ENCODE measurements at regions not wholly inside any gene's neighbourhood (a gene's known extent, or its start where the extent isn't known, plus 50 kb on each side); places are given as distances from the start of the nearest gene placed in this dataset.

DNA sequence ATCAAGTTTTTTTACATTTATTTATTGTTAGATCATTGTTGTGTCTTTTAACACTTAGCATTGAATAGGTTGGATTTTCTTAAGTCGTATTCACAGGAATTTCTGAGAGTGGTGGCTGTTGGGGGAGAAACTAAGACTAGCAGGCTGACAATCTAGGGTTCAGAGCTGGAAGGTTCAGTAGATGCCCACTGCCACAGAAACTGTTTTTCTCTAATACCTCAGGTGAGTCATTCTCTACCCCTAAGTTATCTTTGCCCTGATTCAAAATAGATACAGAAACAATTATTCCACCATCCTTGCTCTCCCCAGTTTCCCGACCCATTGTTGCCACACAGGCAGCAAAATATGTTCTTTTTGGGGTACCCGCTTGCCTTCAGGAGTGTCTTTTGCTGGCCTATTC lies 870.8 kb upstream of the ID2 start:
- intact Hi-C loops (cut with DNase I): no loop called here
- Histone ChIP-seq H3K27ac (no peak overlapping the region), H3K27me3 (no peaks in the 10 kb centered on the region), H3K36me3 (no peaks in the 10 kb centered on the region), H3K4me1 (no peaks in the 10 kb centered on the region), H3K4me3 (no peak overlapping the region), H3K9me3 (no peaks in the 10 kb centered on the region)
- no peak for DNase-seq
- WGBS, 2 donors: 93 to 96% methylated on average over 3 of the region's 3 CpGs
- TF ChIP-seq POLR2A (IDR thresholded peaks at IDR 0.05) (no peak), EP300 (IDR thresholded peaks at IDR 0.05) (no peak), POLR2AphosphoS5 (IDR thresholded peaks at IDR 0.05) (no peak)
- TF ChIP-seq, protein P1, sequence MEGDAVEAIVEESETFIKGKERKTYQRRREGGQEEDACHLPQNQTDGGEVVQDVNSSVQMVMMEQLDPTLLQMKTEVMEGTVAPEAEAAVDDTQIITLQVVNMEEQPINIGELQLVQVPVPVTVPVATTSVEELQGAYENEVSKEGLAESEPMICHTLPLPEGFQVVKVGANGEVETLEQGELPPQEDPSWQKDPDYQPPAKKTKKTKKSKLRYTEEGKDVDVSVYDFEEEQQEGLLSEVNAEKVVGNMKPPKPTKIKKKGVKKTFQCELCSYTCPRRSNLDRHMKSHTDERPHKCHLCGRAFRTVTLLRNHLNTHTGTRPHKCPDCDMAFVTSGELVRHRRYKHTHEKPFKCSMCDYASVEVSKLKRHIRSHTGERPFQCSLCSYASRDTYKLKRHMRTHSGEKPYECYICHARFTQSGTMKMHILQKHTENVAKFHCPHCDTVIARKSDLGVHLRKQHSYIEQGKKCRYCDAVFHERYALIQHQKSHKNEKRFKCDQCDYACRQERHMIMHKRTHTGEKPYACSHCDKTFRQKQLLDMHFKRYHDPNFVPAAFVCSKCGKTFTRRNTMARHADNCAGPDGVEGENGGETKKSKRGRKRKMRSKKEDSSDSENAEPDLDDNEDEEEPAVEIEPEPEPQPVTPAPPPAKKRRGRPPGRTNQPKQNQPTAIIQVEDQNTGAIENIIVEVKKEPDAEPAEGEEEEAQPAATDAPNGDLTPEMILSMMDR (IDR thresholded peaks at IDR 0.05): no peak

DNA sequence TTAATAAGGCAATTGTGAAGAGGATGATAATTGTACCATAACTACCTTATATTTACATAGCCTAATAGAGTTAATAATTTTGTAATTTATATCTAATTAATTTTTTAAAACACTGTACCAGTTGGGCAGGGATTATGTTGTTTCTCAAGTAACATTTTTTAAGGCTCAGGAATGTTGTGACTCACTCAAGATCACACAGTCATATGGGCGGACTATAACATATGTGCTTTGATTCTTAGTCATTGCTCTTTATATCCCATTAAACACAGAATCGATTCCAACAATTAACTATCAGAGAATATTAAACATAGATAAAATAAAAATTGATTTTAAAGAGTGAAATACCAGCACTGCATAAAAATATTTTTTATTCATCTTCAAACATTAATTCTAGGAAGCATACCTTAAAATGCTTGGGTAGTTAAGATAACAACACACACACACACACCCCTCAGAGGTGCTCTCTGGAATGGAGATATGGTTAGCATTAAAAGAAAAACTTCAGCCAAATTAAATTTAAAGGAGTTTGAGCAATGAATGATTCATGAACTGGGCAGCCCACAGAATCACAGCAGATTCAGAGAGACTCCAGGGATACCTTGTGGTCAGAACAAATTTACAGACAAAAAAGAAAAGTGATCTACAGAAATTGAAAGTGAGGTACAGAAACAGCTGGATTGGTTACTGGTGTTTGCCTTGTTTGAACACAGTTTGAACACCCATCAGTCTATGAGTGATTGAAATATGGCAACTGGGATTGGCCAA lies 869.4 kb upstream of the ID2 start:
- no peaks in the 10 kb centered on the region for H3K4me1 ChIP-seq
- H3K36me3 ChIP-seq: no peaks in the 10 kb centered on the region
- intact Hi-C loops (cut with DNase I): no loop called here
- H3K27me3 ChIP-seq: no peaks in the 10 kb centered on the region
- H3K27ac ChIP-seq: no peak overlapping the region
- TF ChIP-seq POLR2AphosphoS5 (IDR thresholded peaks at IDR 0.05): no peak
- TF ChIP-seq EP300 (IDR thresholded peaks at IDR 0.05): no peak
- no peak for TF ChIP-seq POLR2A (IDR thresholded peaks at IDR 0.05)
- TF ChIP-seq, protein P1 (IDR thresholded peaks at IDR 0.05): no peak
- no peak for DNase-seq
- H3K9me3 ChIP-seq: no peaks in the 10 kb centered on the region
- WGBS, 2 donors: 91 to 95% methylated on average over 2 of the region's 2 CpGs
- no peak overlapping the region for H3K4me3 ChIP-seq

DNA sequence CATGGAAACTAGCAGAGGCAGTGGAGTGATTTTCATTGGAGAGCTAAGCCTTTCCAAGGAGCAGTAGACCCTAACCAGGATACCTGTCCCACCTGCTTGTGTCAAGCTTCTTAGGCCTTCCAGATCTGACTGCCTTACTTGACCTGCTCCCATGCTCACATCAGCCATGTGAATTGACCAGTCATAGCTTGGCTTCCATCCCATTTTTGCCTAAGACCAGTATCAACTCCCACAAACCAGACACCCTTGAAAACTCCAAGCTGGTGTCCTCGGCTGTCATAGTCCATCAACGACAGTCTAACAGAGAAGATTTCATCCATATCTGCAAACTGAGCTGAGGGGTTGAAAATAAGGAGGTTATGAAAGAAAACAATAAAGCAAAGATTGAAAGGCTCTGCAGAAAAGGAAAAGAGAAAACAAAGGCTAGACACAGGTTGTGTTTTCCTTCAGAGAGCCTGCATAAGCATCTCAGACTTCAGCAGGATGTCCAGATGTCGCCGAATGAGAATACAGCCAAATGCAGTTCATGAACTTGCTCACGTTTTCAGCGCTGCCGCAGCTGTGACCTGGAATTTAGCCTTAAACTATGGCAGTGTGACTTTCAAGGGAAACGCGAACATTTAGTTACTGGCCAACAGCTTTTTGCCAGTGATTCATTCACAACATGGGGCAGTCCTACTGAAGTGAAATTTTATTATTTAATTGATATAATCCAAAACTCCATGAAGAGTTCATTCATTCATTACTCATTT lies 868.1 kb upstream of the ID2 start:
- Histone ChIP-seq H3K4me1 (no peaks in the 10 kb centered on the region), H3K27me3 (no peaks in the 10 kb centered on the region), H3K9me3 (no peaks in the 10 kb centered on the region), H3K36me3 (no peaks in the 10 kb centered on the region), H3K4me3 (no peak overlapping the region), H3K27ac (no peak overlapping the region)
- DNase-seq: no peak
- TF ChIP-seq EP300 (IDR thresholded peaks at IDR 0.05): no peak
- 87 to 93% methylated on average over 9 of the region's 9 CpGs for WGBS, 2 donors
- intact Hi-C loops (cut with DNase I): no loop called here

DNA sequence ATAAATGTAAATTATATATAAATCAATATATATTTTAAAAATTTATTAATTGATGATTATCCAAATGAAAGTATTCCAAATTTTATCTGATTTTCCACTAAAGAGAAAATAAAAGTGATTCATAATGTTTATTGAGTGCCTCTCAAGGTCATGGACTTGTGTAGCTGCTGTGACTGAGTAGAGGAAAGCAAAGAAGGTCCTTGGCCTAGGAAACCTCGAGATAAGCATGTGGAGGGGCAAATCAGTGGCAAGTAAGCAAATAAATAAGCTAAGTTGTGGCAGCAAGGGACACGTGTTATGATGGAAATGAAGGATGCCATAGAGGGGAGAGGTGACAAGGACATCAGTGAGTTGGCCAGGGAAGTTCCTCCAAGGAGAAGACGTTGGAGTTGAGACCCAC lies 866.1 kb upstream of the ID2 start:
- TF ChIP-seq POLR2A (IDR thresholded peaks at IDR 0.05): no peak
- no peak for TF ChIP-seq EP300 (IDR thresholded peaks at IDR 0.05)
- TF ChIP-seq, protein P1 (IDR thresholded peaks at IDR 0.05): no peak
- no peak for TF ChIP-seq POLR2AphosphoS5 (IDR thresholded peaks at IDR 0.05)
- no peak for DNase-seq
- no peaks in the 10 kb centered on the region for H3K9me3 ChIP-seq
- no peaks in the 10 kb centered on the region for H3K36me3 ChIP-seq
- intact Hi-C loops (cut with DNase I): no loop called here
- no peaks in the 10 kb centered on the region for H3K4me1 ChIP-seq
- no peak overlapping the region for H3K27ac ChIP-seq
- WGBS, 2 donors: 68 to 80% methylated on average over 3 of the region's 3 CpGs
- H3K4me3 ChIP-seq: no peak overlapping the region
- H3K27me3 ChIP-seq: no peaks in the 10 kb centered on the region

DNA sequence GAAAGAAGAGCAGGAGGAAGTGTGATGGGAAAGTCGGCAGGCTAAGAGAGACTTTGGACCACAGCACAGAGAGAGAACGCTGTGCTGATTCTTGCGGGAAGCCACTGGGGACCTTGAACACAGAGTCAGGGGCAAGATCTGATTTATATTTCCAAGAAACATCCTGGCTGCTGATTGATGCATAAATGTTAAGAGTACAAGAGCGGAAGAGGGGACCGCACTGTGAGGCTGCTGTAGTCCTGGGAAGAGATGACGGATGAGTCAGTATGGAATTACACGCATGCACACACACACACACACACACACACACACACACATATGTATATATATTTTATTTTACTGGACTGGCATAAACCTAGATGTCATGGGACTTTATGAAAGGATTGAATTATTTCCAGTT lies 865.6 kb upstream of the ID2 start:
- no peak overlapping the region for H3K27ac ChIP-seq
- H3K4me1 ChIP-seq: no peaks in the 10 kb centered on the region
- H3K36me3 ChIP-seq: no peaks in the 10 kb centered on the region
- no peaks in the 10 kb centered on the region for H3K27me3 ChIP-seq
- no peaks in the 10 kb centered on the region for H3K9me3 ChIP-seq
- H3K4me3 ChIP-seq: no peak overlapping the region
- TF ChIP-seq, protein P1 (IDR thresholded peaks at IDR 0.05): no peak
- TF ChIP-seq POLR2A (IDR thresholded peaks at IDR 0.05) (no peak), POLR2AphosphoS5 (IDR thresholded peaks at IDR 0.05) (no peak), EP300 (IDR thresholded peaks at IDR 0.05) (no peak)
- no peak for DNase-seq
- intact Hi-C loops (cut with DNase I): no loop called here
- 78 to 92% methylated on average over 7 of the region's 7 CpGs for WGBS, 2 donors
